Activated gamma-delta T cell treated with Interleukin-2 at 50 U/mL for 16 hours (primary cell): ENCODE measurements at regions not wholly inside any gene's neighbourhood (a gene's known extent, or its start where the extent isn't known, plus 50 kb on each side); places are given as distances from the start of the nearest gene placed in this dataset.

Source experiments
- DNase-seq: peaks from one replicate; pipeline ENCODE4 v3.0.0-alpha.2; 2020

- DNase-seq, result no peak
These were observed 667.3 kb downstream of the PTPRU start for GRCh38 chr1:29903548-29904166.

GRCh38 chr1:29901624-29902325 lies 665.5 kb downstream of the PTPRU start:
- DNase-seq, result no peak

- DNase-seq, result no peak
These were observed 664.4 kb downstream of the PTPRU start for GRCh38 chr1:29900712-29901111.

GRCh38 chr1:29900104-29900679 lies 663.9 kb downstream of the PTPRU start:
- DNase-seq, result no peak

DNA sequence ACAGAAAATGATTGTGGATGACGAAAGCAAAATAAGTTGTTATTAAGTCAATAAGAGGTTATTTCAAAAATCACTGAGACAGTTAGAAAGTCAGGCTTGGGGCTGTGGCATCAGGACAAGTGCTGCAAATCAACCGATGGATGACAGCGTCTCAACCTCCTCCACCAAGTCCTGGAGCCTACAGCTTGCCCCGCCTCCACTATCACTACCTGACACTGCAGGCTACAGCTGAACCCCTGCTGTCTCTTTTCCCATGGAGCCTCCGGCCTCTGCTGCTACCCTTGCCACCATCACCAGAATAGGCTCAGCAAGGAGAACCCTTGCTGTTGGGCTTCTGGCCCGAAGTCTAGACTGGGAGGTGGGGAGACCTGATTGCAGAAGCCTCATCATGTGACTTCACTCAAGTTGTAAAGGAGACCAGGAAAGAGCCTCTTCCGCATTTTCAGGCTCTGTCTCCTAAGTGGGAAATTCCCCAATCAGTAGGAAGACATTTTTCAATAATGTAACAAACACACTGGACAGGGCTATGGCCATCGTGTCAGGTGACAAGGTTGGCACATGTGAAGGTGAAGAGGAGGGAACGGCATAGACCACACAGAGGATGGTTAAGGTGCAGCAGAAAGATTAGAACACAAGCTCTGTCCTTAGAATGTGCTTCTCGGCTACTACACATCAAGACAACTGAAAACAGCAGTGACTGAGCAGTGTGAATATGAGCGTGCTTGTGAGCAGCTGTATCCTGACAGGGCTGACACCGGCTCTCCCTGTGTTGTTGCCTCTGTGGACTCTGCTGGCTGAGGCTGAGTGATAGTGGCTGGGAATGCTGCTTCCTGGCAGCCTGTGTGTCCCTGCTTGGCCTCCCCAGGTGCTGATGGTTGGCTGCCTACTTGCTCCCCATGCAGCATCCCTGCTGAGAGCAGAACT lies 660.7 kb downstream of the PTPRU start:
- no peak for DNase-seq

- DNase-seq, result no peak
These were observed 660.0 kb downstream of the PTPRU start for GRCh38 chr1:29896300-29896699.

- DNase-seq, result no peak
These were observed 658.9 kb downstream of the PTPRU start for GRCh38 chr1:29895201-29895600.

- DNase-seq, result no peak
These were observed 658.0 kb downstream of the PTPRU start for GRCh38 chr1:29894311-29894710.

DNA sequence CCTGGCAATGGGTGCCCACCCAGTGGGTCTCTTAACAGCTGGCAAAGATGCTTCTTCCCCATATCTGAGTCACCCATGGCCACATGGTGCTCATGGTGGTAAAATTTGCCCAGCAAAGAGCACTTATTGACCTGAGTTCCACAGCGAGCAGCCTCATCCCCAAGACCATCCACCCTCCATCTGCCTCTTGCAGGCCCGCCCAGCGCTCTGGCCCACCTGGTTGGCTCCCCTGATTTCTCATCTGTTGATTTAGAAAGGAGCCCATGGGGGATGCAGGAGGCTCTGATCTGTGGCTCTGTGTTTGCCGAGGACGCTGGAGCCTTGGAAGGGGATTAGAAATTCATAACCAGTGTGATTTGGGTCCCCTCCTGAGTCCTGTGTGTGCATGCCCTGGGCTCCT lies 657.5 kb downstream of the PTPRU start:
- DNase-seq, result no peak

DNA sequence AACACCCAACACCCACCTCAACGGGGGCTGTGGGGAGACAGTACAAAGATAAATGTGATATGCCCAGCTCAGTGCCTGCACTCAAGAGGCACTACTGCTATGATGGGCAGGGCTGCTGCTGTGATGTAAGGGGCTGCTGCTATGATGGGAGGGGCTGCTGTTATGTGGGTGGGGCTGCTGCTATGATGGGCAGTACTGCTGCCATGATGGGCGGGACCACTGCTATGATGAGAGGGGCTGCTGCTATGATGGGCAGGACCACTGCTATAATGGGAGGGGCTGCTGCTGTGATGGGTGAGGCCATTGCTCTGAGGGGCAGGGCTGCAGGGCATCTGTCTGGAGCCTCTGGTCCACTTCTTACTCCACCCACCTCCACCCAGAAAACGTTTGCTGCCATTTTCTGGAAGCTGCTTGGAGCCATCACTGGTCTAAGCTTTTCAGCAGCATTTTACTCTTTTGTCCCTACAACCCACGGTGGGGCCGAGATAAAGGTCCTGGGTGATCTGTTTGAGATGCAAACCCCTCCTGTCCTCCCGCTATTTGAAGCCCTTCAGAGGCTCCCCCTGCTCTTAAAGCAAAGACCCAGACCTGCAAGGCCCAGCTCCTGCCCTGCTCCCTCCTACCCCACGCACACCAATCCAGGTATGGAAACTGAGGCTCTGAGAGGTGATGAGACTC lies 656.9 kb downstream of the PTPRU start:
- DNase-seq, result no peak

GRCh38 chr1:29892247-29892646 lies 655.9 kb downstream of the PTPRU start:
- no peak for DNase-seq

- DNase-seq, result no peak
These were observed 654.1 kb downstream of the PTPRU start for GRCh38 chr1:29890201-29890959.

- DNase-seq, result no peak
These were observed 653.5 kb downstream of the PTPRU start for GRCh38 chr1:29889776-29890175.

GRCh38 chr1:29884740-29885139 lies 648.4 kb downstream of the PTPRU start:
- DNase-seq, result no peak

DNA sequence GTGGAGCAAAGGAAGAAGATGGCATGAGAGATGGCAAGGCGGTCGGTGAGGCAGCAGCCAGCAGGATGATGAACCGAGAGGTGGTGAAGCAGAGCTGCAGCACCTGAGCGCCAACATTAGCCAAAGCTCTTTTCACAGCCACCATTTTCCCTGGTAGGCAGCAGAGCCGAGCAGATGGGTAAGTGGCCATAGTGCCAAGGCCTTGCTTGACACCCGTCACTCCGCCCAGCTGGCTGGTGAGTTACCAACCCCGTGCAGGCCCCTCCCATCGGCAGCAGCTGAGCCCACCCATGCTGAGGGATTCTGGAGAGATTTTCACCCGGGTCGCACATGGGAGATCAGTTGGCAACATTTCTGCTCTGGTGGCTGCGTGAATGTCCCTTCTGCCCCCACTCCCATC lies 647.7 kb downstream of the PTPRU start:
- DNase-seq, result no peak

GRCh38 chr1:29883411-29883832 lies 647.1 kb downstream of the PTPRU start:
- DNase-seq, result no peak

DNA sequence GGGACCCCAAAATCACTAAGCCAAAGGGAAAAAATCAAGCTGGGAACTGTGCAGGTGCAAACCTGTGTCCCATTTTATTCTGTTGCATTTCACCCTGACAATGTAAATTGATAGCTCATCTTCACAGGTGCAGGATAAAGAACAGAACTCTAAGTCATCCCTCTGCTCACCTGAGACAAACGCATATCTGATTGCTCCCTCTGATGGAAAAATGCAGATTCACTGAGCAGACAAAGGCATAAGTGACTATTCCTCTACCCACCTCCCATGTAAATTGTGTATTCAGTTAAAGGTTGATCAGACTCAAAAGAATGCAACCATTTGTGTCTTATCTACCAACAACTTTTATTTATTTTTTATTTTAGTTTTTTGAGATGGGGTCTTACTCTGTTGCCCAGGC lies 644.2 kb downstream of the PTPRU start:
- DNase-seq, result no peak

DNA sequence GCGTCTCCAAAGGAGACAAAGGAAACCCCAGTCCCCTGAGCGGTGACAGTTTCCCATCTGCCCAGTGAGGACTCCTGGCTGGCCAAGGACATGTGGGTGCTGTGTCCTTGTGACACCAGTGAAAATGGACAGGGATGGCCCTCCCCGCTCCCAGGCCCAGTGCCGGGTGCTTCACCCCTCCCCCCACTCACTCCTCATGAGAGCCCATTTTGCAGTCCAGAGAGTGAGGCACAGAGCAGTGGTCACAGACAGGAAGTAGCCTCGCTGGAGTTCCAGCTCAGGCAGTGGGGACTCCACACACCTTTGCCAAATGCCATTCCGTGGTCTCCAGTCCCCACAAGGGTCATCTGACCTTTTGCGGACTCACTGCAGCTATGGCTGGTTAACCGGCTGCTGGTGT lies 642.9 kb downstream of the PTPRU start:
- DNase-seq, result no peak

DNA sequence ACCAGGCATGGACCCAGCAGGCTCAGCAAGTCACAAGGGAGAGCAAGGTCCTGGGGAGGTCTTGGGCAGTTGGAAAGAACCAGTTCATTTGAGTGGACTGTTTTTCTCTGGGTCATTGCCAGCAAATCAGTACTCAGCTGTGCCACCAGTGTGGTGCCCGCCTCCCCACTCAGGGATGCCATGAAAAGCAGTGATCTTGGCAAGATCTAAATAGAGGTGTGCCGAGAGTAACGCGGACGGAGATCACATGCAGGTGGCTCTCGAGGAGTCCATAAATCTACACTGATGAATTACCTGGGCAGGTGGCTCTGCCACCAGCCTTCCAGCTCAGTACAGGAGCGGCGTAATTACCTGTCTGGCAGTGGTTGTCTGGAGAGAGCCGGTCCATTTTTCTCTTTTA lies 642.2 kb downstream of the PTPRU start:
- no peak for DNase-seq

- DNase-seq, result no peak
These were observed 640.6 kb downstream of the PTPRU start for GRCh38 chr1:29876902-29877301.

GRCh38 chr1:29876441-29876840 lies 640.1 kb downstream of the PTPRU start:
- DNase-seq, result no peak

DNA sequence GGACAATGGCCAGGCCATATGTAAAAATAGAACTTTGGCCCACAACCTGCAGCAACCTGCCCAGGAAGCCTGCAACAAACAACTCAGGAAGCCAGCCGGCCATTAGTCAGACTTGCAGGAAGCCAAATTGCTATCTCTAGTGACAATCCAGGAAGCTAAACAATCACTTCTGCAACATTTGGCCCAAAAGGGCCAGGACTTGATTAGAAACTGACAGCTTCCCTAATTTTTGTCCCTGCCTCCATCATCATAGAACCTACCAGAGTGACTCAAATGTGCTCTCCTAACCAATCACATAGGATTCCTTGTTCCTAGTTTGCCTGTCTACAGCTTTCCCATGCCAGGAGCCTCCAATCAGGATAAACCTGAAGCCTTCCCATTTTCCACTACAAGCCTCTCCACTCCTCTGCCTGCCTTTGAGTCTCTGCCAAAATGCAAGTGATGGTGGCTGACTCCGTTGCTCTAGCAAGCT lies 639.3 kb downstream of the PTPRU start:
- DNase-seq, result no peak
